ENCODE measurements at regions not wholly inside any gene's neighbourhood (a gene's known extent, or its start where the extent isn't known, plus 50 kb on each side); places are given as distances from the start of the nearest gene placed in this dataset.
A peak's percentile ranks its signal among the peaks of the same experiment; 100 is the strongest.

GRCh38 chr9:129413537-129414376 lies 207.1 kb downstream of the C9orf50 start (continued):
- TF ChIP-seq POLR2A (IDR thresholded peaks at IDR 0.05; ENCODE audit: control extremely low read depth in 1 of 2, low read depth in 2 of 2, low read length in 2 of 2) (peak in 1 of 2 experiments; percentile 51; a peak in 1 of 3 replicates), PHF8 (conservative IDR thresholded peaks at IDR 0.05; ENCODE audit: low read depth, low read length) (peak; percentile 44; the same call in 1 of the 2 replicates), CREB1 (IDR thresholded peaks at IDR 0.05) (no peak), JUND (IDR thresholded peaks at IDR 0.05; ENCODE audit: low read length) (peak; percentile 56; the same call in 1 of the 2 replicates), TAF1 (IDR thresholded peaks at IDR 0.05; ENCODE audit: low read depth, low read length) (peak; percentile 48; the same call in 1 of the 2 replicates), MAX (IDR thresholded peaks at IDR 0.05) (peak; percentile 84)
